DMS53 treated with DMSO at 0.1 percent for 48 hours (cell line): ENCODE measurements at regions not wholly inside any gene's neighbourhood (a gene's known extent, or its start where the extent isn't known, plus 50 kb on each side); places are given as distances from the start of the nearest gene placed in this dataset.

Experiments used
- DNase-seq: peaks from one replicate; lab custom pipeline; 2025; ENCODE audit not compliant: unreplicated experiment; lab: John Stamatoyannopoulos, UW

GRCh38 chr6:111957623-111958315 is 84.5 kb upstream of the FYN start:
- no peak for DNase-seq

- DNase-seq: no peak
Measured at GRCh38 chr6:111958534-111958933, 85.3 kb upstream of the FYN start.

- no peak for DNase-seq
Measured at GRCh38 chr6:111959766-111960165, 86.5 kb upstream of the FYN start.

GRCh38 chr6:111967131-111967530 is 86.8 kb upstream of the CCN6 start:
- no peak for DNase-seq

GRCh38 chr6:111970426-111970825 is 83.5 kb upstream of the CCN6 start:
- no peak for DNase-seq

GRCh38 chr6:111971181-111971841 is 82.6 kb upstream of the CCN6 start:
- no peak for DNase-seq

GRCh38 chr6:111971866-111972532 is 81.9 kb upstream of the CCN6 start:
- DNase-seq: no peak

GRCh38 chr6:111972745-111973117 is 81.2 kb upstream of the CCN6 start:
- no peak for DNase-seq

- no peak for DNase-seq
Measured at GRCh38 chr6:111973118-111973761, 80.7 kb upstream of the CCN6 start.

- no peak for DNase-seq
Measured at GRCh38 chr6:111973927-111974639, 79.8 kb upstream of the CCN6 start.

GRCh38 chr6:111975466-111975865 is 78.4 kb upstream of the CCN6 start:
- DNase-seq: no peak

- DNase-seq: no peak
Measured at GRCh38 chr6:111976139-111976538, 77.8 kb upstream of the CCN6 start.

- DNase-seq: no peak
Measured at GRCh38 chr6:111978532-111979149, 75.3 kb upstream of the CCN6 start.

GRCh38 chr6:111979633-111980032 is 74.3 kb upstream of the CCN6 start:
- DNase-seq: no peak

- DNase-seq: no peak
Measured at GRCh38 chr6:111980143-111980542, 73.8 kb upstream of the CCN6 start.

GRCh38 chr6:111980971-111981840 is 72.7 kb upstream of the CCN6 start:
- DNase-seq: no peak

- peak; percentile 25 for DNase-seq
Measured at GRCh38 chr6:111982681-111983080, 71.2 kb upstream of the CCN6 start.

- DNase-seq: no peak
Measured at GRCh38 chr6:111983193-111983592, 70.7 kb upstream of the CCN6 start.

- DNase-seq: no peak
Measured at GRCh38 chr6:111984081-111984480, 69.8 kb upstream of the CCN6 start.
